SU-DHL-6 (cell line): ENCODE measurements at regions not wholly inside any gene's neighbourhood (a gene's known extent, or its start where the extent isn't known, plus 50 kb on each side); places are given as distances from the start of the nearest gene placed in this dataset.

ENCODE experiments used
- H2AFZ ChIP-seq: fragments of 200-600 bp; sonication (generic); 2 replicates; pipeline ENCODE4 v1.6.1; 2014; ENCODE audit warnings: low read depth, mild to moderate bottlenecking, moderate library complexity, mixed read lengths, antibody characterized with exemption, low read length; ENCODE audit not compliant: severe bottlenecking
- H3F3A ChIP-seq: fragments of 200-600 bp; shearing (Covaris generic); 2 replicates; pipeline ENCODE4 v1.6.0; 2016; ENCODE audit warnings: antibody characterized with exemption, mild to moderate bottlenecking; ENCODE audit not compliant: insufficient read depth
- H3K27ac ChIP-seq: fragments of 200-600 bp; sonication (generic); 2 replicates; pipeline ENCODE4 v1.5.1; 2016; ENCODE audit warnings: low read depth, mild to moderate bottlenecking, low read length, moderate library complexity, mixed read lengths
- H3K27me3 ChIP-seq: fragments of 200-600 bp; sonication (generic), shearing (Covaris generic); 2 replicates; pipeline ENCODE4 v1.6.0; 2014; ENCODE audit warnings: mild to moderate bottlenecking, low read length
- H3K36me3 ChIP-seq: fragments of 200-600 bp; sonication (generic); 2 replicates; pipeline ENCODE4 v1.6.1; 2014; ENCODE audit warnings: mild to moderate bottlenecking, low read length, mixed read lengths
- H3K4me2 ChIP-seq: fragments of 300-600, 200-600 bp; shearing (Covaris generic), sonication (generic); 2 replicates; pipeline ENCODE4 v1.6.0; 2014; ENCODE audit warnings: low read length, low read depth, mild to moderate bottlenecking; ENCODE audit not compliant: poor library complexity, severe bottlenecking
- H3K4me3 ChIP-seq: fragments of 200-600 bp; sonication (generic); 2 replicates; pipeline ENCODE4 v1.5.1; 2014; ENCODE audit warnings: antibody characterized with exemption, low read length, mild to moderate bottlenecking, mixed read lengths; ENCODE audit not compliant: insufficient read depth, poor library complexity, severe bottlenecking
- H3K79me2 ChIP-seq: fragments of 200-600 bp; sonication (generic); 2 replicates; pipeline ENCODE4 v1.6.1; 2014; ENCODE audit warnings: mild to moderate bottlenecking, low read length, moderate library complexity; ENCODE audit not compliant: insufficient read depth
- H3K9ac ChIP-seq: fragments of 200-600 bp; sonication (generic); 2 replicates; pipeline ENCODE4 v1.7.0; 2014; ENCODE audit warnings: mild to moderate bottlenecking, low read length
- H3K9me2 ChIP-seq: fragments of 200-600 bp; sonication (generic); replicated peaks from 2 replicates; pipeline ENCODE4 v1.6.1; 2014; ENCODE audit warnings: low read length; ENCODE audit not compliant: insufficient read depth
- H3K9me3 ChIP-seq: fragments of 200-600 bp; sonication (generic); 2 replicates; pipeline ENCODE4 v1.6.1; 2014; ENCODE audit warnings: low read length, mixed read lengths; ENCODE audit not compliant: insufficient read depth
- H4K20me1 ChIP-seq: fragments of 200-600 bp; sonication (generic); 2 replicates; pipeline ENCODE4 v1.6.1; 2014; ENCODE audit warnings: low read depth, mild to moderate bottlenecking, antibody characterized with exemption, low read length, moderate library complexity, mixed read lengths
- EZH2phosphoT487 ChIP-seq: fragments of 200-600 bp; sonication (generic), shearing (Covaris generic); conservative IDR thresholded peaks from 2 replicates; pipeline ENCODE4 v1.6.1; 2018; ENCODE audit warnings: mild to moderate bottlenecking, antibody characterized with exemption, low read length, moderate library complexity, mixed read lengths
- TF ChIP-seq, protein P1 (sequence below): fragments of 200-600 bp; sonication (generic); IDR thresholded peaks from one replicate; pipeline ENCODE4 v1.5.1; 2017; ENCODE audit warnings: antibody characterized with exemption, mild to moderate bottlenecking, low read length, moderate library complexity; ENCODE audit not compliant: insufficient read depth, poor library complexity, severe bottlenecking

DNA sequence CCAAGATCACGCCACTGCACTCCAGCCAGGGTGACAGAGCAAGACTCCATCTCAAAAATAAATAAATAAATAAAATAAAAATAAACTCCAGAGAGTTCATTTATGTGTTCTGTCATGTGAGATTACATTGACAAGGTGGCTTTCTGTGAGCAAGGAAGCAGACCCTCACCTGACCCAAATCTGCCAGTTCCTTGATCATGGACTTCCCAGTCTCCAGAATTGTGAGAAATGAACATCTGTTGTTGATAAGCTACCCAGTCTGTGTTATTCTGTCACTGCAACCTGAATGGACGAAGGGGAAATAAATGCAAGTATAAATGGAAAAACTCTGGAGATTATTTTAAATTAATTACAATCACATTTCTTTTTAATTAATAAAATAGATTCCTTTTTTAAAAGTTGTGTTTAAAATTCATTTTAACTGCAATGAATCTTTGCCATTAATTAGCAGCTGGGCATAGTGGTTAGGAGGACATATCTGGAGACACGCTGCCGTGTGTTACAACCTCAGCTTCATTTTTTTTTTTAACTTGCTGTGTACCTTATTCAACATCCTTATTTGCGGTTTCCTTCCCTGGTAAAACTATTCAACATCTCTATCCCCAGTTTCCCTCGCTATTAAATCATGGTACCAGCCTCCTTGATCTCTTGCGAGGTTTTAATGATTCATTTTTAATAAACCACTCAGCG is 376.4 kb downstream of the CHSY3 start:
- Histone ChIP-seq H4K20me1 (no peaks in the 10 kb centered on the region), H3K36me3 (no peaks in the 10 kb centered on the region), H3K9me3 (no peaks in the 10 kb centered on the region), H3K4me3 (no peak overlapping the region), H3K27ac (no peak overlapping the region), H3K9me2 (no peaks in the 10 kb centered on the region), H3K79me2 (no peaks in the 10 kb centered on the region), H3K9ac (no peak overlapping the region), H3K27me3 (no peaks in the 10 kb centered on the region), H2AFZ (no peak overlapping the region), H3K4me2 (no peak overlapping the region), H3F3A (no peaks in the 10 kb centered on the region)
- TF ChIP-seq, protein P1, sequence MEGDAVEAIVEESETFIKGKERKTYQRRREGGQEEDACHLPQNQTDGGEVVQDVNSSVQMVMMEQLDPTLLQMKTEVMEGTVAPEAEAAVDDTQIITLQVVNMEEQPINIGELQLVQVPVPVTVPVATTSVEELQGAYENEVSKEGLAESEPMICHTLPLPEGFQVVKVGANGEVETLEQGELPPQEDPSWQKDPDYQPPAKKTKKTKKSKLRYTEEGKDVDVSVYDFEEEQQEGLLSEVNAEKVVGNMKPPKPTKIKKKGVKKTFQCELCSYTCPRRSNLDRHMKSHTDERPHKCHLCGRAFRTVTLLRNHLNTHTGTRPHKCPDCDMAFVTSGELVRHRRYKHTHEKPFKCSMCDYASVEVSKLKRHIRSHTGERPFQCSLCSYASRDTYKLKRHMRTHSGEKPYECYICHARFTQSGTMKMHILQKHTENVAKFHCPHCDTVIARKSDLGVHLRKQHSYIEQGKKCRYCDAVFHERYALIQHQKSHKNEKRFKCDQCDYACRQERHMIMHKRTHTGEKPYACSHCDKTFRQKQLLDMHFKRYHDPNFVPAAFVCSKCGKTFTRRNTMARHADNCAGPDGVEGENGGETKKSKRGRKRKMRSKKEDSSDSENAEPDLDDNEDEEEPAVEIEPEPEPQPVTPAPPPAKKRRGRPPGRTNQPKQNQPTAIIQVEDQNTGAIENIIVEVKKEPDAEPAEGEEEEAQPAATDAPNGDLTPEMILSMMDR: no peak
- TF ChIP-seq EZH2phosphoT487: no peak

DNA sequence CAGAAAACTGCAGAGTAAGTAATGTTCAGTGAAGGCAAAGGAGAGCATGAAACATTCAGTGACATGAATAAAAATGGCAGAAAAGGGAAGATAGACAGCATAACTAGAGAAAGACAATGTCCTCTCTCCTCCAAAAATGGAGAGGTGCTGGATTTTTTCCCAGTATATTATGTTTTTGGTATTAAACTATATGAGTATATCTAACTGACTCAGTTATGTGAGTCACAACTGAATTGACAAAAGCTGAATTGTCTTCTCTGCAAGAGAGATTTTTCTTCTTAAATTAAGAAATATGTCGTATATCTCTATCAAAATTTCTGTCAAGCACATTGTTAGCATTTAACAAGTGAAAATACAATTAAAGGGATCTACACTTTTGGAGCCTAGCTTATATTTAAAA is 375.1 kb downstream of the CHSY3 start:
- TF ChIP-seq, protein P1: no peak
- TF ChIP-seq EZH2phosphoT487: no peak
- Histone ChIP-seq H3K9me3 (no peaks in the 10 kb centered on the region), H3K27me3 (no peaks in the 10 kb centered on the region), H3K4me2 (no peak overlapping the region), H3K4me3 (no peak overlapping the region), H4K20me1 (no peaks in the 10 kb centered on the region), H3K79me2 (no peaks in the 10 kb centered on the region), H3F3A (no peaks in the 10 kb centered on the region), H3K27ac (no peak overlapping the region), H3K36me3 (no peaks in the 10 kb centered on the region), H3K9ac (no peak overlapping the region), H3K9me2 (no peaks in the 10 kb centered on the region), H2AFZ (no peak overlapping the region)

DNA sequence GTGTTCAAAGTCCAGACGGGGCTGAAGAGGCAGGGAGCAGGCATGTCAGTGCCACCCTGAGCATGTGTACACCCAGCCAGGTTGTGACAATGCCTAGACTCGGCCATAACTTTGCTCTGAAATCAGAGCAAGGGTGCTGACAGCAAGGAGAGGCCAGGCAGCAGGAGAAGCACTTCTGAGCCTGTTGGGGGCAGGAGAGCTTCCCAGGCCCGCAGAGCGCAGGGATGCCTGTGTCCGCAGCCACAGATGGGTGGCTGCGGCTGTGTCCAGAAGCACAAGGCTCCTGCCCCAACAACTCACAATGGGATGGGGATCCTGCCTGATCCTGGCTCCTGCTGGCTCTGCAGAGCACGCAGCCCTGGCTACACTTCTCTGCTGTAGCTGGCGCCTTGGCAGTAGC is 373.9 kb downstream of the CHSY3 start:
- TF ChIP-seq EZH2phosphoT487: no peak
- TF ChIP-seq, protein P1: no peak
- Histone ChIP-seq H3K36me3 (no peaks in the 10 kb centered on the region), H3K9me2 (no peaks in the 10 kb centered on the region), H3K9ac (no peak overlapping the region), H3K4me3 (no peak overlapping the region), H3K27me3 (no peaks in the 10 kb centered on the region), H3F3A (no peaks in the 10 kb centered on the region), H3K79me2 (no peaks in the 10 kb centered on the region), H3K9me3 (no peaks in the 10 kb centered on the region), H4K20me1 (no peaks in the 10 kb centered on the region), H2AFZ (no peak overlapping the region), H3K27ac (no peak overlapping the region), H3K4me2 (no peak overlapping the region)
